ENCODE measurements at regions not wholly inside any gene's neighbourhood (a gene's known extent, or its start where the extent isn't known, plus 50 kb on each side); places are given as distances from the start of the nearest gene placed in this dataset.

- TF ChIP-seq ZNF274 (IDR thresholded peaks at IDR 0.05; ENCODE audit: borderline replicate concordance, extremely low read depth, low read length), result no peak
- no peak for TF ChIP-seq GTF2F1 (IDR thresholded peaks at IDR 0.05; ENCODE audit: borderline replicate concordance, low read depth, low read length)
- no peak for TF ChIP-seq SUZ12 (IDR thresholded peaks at IDR 0.05; ENCODE audit: low read length)
Measured at GRCh38 chr4:124783847-124784246, 71.3 kb upstream of the ANKRD50 start (continued).

Measured in H1 (cell line).